Ascending aorta (tissue), 2 donors: ENCODE measurements at regions not wholly inside any gene's neighbourhood (a gene's known extent, or its start where the extent isn't known, plus 50 kb on each side); places are given as distances from the start of the nearest gene placed in this dataset.
"Not testable (repeated sequence)": the region's sequence is repeated elsewhere in the genome, so short reads cannot be mapped to it uniquely, and the experiment has no call there.

Source experiments
- DNase-seq, 2 donors: peaks; one replicate each; pipeline ENCODE4 v3.0.0-alpha.2; 2019; ENCODE audit warnings: low spot score in 2 of 2
- H3K27ac ChIP-seq, 2 donors: fragments of 200-600 bp; sonication (generic); one replicate each; pipeline ENCODE4 v1.5.1; 2016 to 2017; ENCODE audit warnings: mild to moderate bottlenecking in 1 of 2
- H3K27me3 ChIP-seq: fragments of 200-600 bp; sonication (generic); one replicate; pipeline ENCODE4 v1.5.1; 2017
- H3K36me3 ChIP-seq, 2 donors: fragments of 200-600 bp; sonication (generic); one replicate each; pipeline ENCODE4 v1.5.1; 2016
- H3K4me1 ChIP-seq, 2 donors: fragments of 200-600 bp; sonication (generic); one replicate each; pipeline ENCODE4 v1.5.1; 2016 to 2017; ENCODE audit warnings: mild to moderate bottlenecking in 1 of 2
- H3K4me3 ChIP-seq, 2 donors: fragments of 200-600 bp; sonication (generic); one replicate each; pipeline ENCODE4 v1.5.1; 2016 to 2017; ENCODE audit warnings: mild to moderate bottlenecking in 1 of 2
- H3K9me3 ChIP-seq, 2 donors: fragments of 200-600 bp; sonication (generic); one replicate each; pipeline ENCODE4 v1.5.1; 2016
- intact Hi-C: fragments of 100-400 bp; cut with DNase I; formaldehyde crosslinking; loops from one replicate; pipeline ENCODE4 v1.15.1; 2023
- TF ChIP-seq, protein P1 (sequence below), 3 experiments: fragments of 200-600 bp in 2 of 3; fragments of 450-650 bp in 1 of 3; sonication (generic) in 2 of 3; IDR thresholded peaks; one replicate each; pipeline ENCODE4 v1.5.1; 2016 to 2019; ENCODE audit warnings: antibody characterized with exemption in 3 of 3, mild to moderate bottlenecking in 1 of 3, moderate library complexity in 1 of 3

DNA sequence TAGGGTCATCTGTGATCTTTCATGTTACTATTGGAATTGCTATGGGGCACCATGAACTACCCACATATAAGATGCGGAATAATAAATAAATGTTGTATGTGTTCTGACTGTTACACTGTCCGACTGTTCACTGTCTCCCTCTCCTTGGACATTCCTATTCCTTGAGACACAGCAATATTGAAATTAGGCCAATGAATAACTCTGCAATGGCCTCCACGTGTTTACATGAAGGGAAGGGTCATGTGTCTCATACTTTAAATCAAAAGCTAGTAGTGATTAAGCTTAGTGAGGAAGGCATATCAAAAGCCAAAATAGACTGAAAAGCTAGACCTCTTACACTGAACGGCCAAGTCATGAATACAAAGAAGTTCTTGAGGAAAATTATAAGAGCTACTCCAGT lies 751.3 kb downstream of the SOCS6 start:
- no peak overlapping the region for H3K27ac ChIP-seq
- H3K9me3 ChIP-seq = no peaks in the 10 kb centered on the region
- H3K27me3 ChIP-seq = no peaks in the 10 kb centered on the region
- no peak overlapping the region for H3K4me3 ChIP-seq
- no peak for DNase-seq
- intact Hi-C loops = no loop called here
- TF ChIP-seq, protein P1, sequence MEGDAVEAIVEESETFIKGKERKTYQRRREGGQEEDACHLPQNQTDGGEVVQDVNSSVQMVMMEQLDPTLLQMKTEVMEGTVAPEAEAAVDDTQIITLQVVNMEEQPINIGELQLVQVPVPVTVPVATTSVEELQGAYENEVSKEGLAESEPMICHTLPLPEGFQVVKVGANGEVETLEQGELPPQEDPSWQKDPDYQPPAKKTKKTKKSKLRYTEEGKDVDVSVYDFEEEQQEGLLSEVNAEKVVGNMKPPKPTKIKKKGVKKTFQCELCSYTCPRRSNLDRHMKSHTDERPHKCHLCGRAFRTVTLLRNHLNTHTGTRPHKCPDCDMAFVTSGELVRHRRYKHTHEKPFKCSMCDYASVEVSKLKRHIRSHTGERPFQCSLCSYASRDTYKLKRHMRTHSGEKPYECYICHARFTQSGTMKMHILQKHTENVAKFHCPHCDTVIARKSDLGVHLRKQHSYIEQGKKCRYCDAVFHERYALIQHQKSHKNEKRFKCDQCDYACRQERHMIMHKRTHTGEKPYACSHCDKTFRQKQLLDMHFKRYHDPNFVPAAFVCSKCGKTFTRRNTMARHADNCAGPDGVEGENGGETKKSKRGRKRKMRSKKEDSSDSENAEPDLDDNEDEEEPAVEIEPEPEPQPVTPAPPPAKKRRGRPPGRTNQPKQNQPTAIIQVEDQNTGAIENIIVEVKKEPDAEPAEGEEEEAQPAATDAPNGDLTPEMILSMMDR (IDR thresholded peaks at IDR 0.05) = no peak
- H3K4me1 ChIP-seq = no peaks in the 10 kb centered on the region
- no peaks in the 10 kb centered on the region for H3K36me3 ChIP-seq

DNA sequence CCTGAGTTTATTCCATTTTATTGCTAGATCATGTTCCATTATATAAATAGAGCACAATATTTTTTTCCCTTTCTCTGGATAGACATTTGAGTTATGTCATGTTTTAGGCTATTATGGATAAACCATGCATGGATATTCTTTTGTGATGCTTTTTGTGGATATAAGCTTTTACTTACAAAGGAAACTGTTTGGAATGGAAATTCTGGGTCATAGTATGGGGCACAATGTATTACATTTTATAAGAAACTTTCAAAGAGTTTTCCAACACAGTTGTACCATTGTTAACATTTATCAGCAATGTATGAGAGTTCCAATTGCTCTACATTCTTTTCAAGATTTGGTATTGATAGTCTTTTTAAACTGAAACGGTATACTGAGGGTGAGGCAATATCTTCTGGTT lies 749.4 kb downstream of the SOCS6 start:
- Histone ChIP-seq H3K4me3 (no peak overlapping the region), H3K36me3 (no peaks in the 10 kb centered on the region), H3K27ac (no peak overlapping the region), H3K9me3 (no peaks in the 10 kb centered on the region), H3K27me3 (no peaks in the 10 kb centered on the region), H3K4me1 (no peaks in the 10 kb centered on the region)
- DNase-seq = no peak
- intact Hi-C loops = no loop called here
- TF ChIP-seq, protein P1 (IDR thresholded peaks at IDR 0.05) = no peak

DNA sequence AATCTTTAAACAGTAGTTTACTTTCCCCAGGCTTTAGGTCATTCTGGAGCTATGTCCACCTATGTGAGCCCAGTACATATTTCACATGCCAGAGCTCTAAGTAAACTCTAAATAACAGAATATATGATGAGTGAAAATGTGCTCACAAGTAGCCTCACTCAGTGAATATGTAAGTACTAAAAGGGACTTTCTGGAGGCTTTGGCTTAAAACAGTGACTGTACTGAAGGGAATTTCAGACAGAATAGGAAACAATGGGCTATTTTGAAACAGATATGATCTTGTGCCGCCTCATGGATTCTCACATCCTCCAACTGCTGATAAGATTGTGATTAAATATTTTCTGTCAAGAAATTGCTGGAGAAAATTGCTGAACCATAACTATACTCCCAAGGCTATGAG lies 747.9 kb downstream of the SOCS6 start:
- no peaks in the 10 kb centered on the region for H3K27me3 ChIP-seq
- H3K4me1 ChIP-seq = no peaks in the 10 kb centered on the region
- intact Hi-C loops = no loop called here
- TF ChIP-seq, protein P1 (IDR thresholded peaks at IDR 0.05) = no peak
- no peak overlapping the region for H3K27ac ChIP-seq
- no peak overlapping the region for H3K4me3 ChIP-seq
- DNase-seq = no peak
- no peaks in the 10 kb centered on the region for H3K36me3 ChIP-seq
- H3K9me3 ChIP-seq = no peaks in the 10 kb centered on the region

DNA sequence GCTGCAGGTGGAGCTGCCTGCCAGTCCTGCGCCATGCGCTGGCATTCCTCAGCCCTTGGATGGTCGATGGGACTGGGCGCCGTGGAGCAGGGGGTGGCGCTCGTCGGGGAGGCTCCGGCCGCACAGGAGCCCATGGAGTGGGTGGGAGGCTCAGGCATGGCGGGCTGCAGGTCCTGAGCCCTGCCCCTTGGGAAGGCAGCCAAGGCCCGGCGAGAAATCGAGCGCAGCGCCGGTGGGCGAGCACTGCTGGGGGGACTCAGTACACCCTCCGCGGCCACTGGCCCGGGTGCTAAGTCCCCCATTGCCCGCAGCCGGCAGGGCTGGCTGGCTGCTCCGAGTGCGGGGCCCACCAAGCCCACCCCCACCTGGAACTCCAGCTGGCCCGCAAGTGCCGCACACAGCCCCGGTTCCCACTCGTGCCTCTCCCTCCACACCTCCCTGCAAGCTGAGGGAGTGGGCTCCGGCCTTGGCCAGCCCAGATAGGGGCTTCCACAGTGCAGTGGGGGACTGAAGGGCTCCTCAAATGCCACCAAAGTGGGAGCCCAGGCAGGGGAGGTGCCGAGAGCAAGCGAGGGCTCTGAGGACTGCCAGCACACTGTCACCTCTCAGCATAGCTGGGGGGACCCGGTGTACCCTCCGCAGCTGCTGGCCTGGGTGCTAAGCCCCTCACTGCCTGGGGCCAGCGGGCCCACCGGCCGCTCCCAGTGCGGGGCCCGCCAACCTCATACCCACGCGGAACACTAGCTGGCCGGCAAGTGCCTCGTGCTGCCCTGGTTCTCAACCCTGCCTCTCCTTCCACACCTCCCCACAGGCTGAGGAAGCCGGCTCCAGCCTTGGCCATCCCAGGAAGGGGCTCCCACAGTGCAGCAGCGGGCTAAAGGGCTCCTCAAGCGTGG lies 742.7 kb downstream of the SOCS6 start:
- H3K36me3 ChIP-seq, H3K4me3 ChIP-seq, DNase-seq, H3K4me1 ChIP-seq, intact Hi-C loops, H3K9me3 ChIP-seq, H3K27ac ChIP-seq, H3K27me3 ChIP-seq: not testable (repeated sequence)

DNA sequence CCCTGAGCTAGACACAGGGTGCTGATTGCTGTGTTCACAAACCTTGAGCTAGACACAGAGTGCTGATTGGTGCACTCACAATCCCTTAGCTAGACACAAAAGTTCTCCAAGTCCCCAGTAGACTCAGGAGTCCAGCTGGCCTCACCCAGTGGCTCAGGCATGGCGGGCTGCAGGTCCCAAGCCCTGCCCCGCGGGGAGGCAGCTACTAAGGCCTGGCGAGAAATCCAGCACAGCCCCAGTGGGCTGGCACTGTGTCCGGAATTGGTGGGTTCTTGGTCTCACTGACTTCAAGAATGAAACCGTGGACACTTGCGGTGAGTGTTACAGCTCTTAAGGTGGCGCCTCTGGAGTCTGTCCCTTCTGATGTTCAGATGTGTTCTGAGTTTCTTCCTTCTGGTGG lies 741.2 kb downstream of the SOCS6 start:
- H3K9me3 ChIP-seq, intact Hi-C loops, H3K27me3 ChIP-seq, H3K4me1 ChIP-seq, H3K4me3 ChIP-seq, H3K27ac ChIP-seq, H3K36me3 ChIP-seq, DNase-seq: not testable (repeated sequence)

DNA sequence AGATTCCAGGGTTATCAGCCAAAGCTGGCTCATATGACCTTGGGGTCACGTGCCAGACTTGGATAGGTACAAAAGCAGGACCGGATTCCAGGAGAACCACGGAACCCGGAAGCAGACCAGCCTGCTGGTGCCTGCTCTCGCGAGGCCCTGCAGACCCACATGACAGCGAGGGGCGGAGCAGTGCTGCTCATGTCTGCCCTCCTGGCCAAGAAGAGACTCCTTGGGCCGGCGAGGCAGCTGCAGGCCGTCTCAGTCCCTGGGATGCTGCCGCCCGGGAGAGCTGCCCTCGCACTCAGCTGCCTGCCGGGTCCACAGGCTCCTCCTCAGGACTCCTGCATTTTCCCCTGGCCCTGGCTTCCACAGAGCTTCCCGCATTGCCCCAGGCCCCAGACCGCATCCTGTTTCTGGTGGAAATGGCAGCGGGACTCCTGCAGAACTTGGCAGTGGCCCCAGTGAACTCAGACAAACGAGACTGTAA lies 739.5 kb downstream of the SOCS6 start:
- TF ChIP-seq, protein P1 (IDR thresholded peaks at IDR 0.05) = no peak
- intact Hi-C loops = no loop called here
- Histone ChIP-seq H3K4me3 (no peak overlapping the region), H3K36me3 (no peaks in the 10 kb centered on the region), H3K27me3 (no peaks in the 10 kb centered on the region), H3K9me3 (no peaks in the 10 kb centered on the region), H3K27ac (no peak overlapping the region), H3K4me1 (no peaks in the 10 kb centered on the region)
- DNase-seq = no peak
